ENCODE measurements at regions not wholly inside any gene's neighbourhood (a gene's known extent, or its start where the extent isn't known, plus 50 kb on each side); places are given as distances from the start of the nearest gene placed in this dataset.

GRCh38 chr7:89728481-89728880 lies 425.8 kb upstream of the STEAP1 start:
- TF ChIP-seq, protein P1, sequence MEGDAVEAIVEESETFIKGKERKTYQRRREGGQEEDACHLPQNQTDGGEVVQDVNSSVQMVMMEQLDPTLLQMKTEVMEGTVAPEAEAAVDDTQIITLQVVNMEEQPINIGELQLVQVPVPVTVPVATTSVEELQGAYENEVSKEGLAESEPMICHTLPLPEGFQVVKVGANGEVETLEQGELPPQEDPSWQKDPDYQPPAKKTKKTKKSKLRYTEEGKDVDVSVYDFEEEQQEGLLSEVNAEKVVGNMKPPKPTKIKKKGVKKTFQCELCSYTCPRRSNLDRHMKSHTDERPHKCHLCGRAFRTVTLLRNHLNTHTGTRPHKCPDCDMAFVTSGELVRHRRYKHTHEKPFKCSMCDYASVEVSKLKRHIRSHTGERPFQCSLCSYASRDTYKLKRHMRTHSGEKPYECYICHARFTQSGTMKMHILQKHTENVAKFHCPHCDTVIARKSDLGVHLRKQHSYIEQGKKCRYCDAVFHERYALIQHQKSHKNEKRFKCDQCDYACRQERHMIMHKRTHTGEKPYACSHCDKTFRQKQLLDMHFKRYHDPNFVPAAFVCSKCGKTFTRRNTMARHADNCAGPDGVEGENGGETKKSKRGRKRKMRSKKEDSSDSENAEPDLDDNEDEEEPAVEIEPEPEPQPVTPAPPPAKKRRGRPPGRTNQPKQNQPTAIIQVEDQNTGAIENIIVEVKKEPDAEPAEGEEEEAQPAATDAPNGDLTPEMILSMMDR (IDR thresholded peaks at IDR 0.05) = no peak
- TF ChIP-seq, protein P2, sequence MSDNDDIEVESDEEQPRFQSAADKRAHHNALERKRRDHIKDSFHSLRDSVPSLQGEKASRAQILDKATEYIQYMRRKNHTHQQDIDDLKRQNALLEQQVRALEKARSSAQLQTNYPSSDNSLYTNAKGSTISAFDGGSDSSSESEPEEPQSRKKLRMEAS (CRISPR knock-in tag; IDR thresholded peaks at IDR 0.05) = no peak
- TF ChIP-seq TCF7 (CRISPR knock-in tag; IDR thresholded peaks at IDR 0.05; ENCODE audit: low read depth) = no peak

All from WTC11 (cell line).